Osteoblast (primary cell): ENCODE measurements at regions not wholly inside any gene's neighbourhood (a gene's known extent, or its start where the extent isn't known, plus 50 kb on each side); places are given as distances from the start of the nearest gene placed in this dataset.

Experiments used
- DNase-seq: peaks from one replicate; pipeline ENCODE4 v3.0.0; 2011; ENCODE audit warnings: low spot score, mixed read lengths; ENCODE audit not compliant: insufficient read length; ENCODE audit errors: missing footprints
- H2AFZ ChIP-seq: 2 replicates; pipeline ENCODE4 v1.6.0; 2011; ENCODE audit warnings: mild to moderate bottlenecking, low read length
- H3K27ac ChIP-seq: 2 replicates; pipeline ENCODE4 v1.5.1; 2011; ENCODE audit warnings: mild to moderate bottlenecking, low read depth, low read length, moderate library complexity
- H3K27me3 ChIP-seq: 2 replicates; pipeline ENCODE4 v1.6.0; 2012; ENCODE audit warnings: mild to moderate bottlenecking, control low read depth, inconsistent platforms, low read length, moderate library complexity; ENCODE audit not compliant: insufficient read depth
- H3K36me3 ChIP-seq: 2 replicates; pipeline ENCODE4 v1.5.1; 2011; ENCODE audit warnings: mild to moderate bottlenecking, low read length, control low read depth, moderate library complexity; ENCODE audit not compliant: insufficient read depth
- H3K4me1 ChIP-seq: 2 replicates; pipeline ENCODE4 v1.5.1; 2011; ENCODE audit warnings: mild to moderate bottlenecking, low read length, control low read depth, moderate library complexity; ENCODE audit not compliant: insufficient read depth
- H3K4me2 ChIP-seq: 2 replicates; pipeline ENCODE4 v1.6.0; 2011; ENCODE audit warnings: mild to moderate bottlenecking, low read length; ENCODE audit not compliant: insufficient read depth
- H3K4me3 ChIP-seq: fragments of 200-600 bp; sonication (generic); 3 replicates; pipeline ENCODE4 v1.5.1; 2012; ENCODE audit warnings: mild to moderate bottlenecking, low read length, inconsistent platforms; ENCODE audit not compliant: insufficient read depth
- H3K79me2 ChIP-seq: 2 replicates; pipeline ENCODE4 v1.6.0; 2012; ENCODE audit warnings: mild to moderate bottlenecking, low read length, control low read depth, inconsistent platforms; ENCODE audit not compliant: insufficient read depth
- H3K9me3 ChIP-seq: 2 replicates; pipeline ENCODE4 v1.5.1; 2011; ENCODE audit warnings: low read depth, low read length, control low read depth
- H4K20me1 ChIP-seq: 2 replicates; pipeline ENCODE4 v1.6.0; 2012; ENCODE audit warnings: mild to moderate bottlenecking, low read length, control low read depth; ENCODE audit not compliant: insufficient read depth
- CTCF ChIP-seq: IDR thresholded peaks from 2 replicates; pipeline ENCODE4 v1.5.1; 2011; ENCODE audit warnings: mild to moderate bottlenecking, low read depth, low read length, moderate library complexity; ENCODE audit errors: extremely low read depth

DNA sequence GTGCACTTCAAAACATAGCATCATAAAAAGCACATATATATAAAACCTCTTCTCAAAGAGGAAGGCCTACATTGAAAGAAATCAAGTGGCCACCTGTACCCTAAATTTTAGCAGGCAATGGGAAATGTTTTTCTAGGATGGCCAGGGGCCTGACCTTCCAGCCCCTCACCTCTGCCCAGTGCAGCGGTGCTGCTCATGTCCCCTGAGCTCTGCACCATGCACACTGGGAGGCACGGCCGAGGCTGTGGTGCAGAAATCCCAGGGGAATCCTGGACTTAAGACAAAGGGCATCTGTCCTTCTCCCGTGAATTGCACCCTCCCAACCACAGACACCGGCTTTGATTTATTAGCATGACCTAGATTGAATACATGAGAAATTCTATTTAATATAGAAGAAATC, 551.4 kb downstream of the GLRX3 start:
- Histone ChIP-seq H3K36me3 (no peaks in the 10 kb centered on the region), H3K79me2 (no peaks in the 10 kb centered on the region), H2AFZ (no peak overlapping the region), H3K27me3 (no peaks in the 10 kb centered on the region), H3K9me3 (no peaks in the 10 kb centered on the region), H3K4me3 (no peak overlapping the region), H3K27ac (no peak overlapping the region), H3K4me1 (no peaks in the 10 kb centered on the region), H3K4me2 (no peak overlapping the region), H4K20me1 (no peaks in the 10 kb centered on the region)
- TF ChIP-seq CTCF: no peak
- no peak for DNase-seq

DNA sequence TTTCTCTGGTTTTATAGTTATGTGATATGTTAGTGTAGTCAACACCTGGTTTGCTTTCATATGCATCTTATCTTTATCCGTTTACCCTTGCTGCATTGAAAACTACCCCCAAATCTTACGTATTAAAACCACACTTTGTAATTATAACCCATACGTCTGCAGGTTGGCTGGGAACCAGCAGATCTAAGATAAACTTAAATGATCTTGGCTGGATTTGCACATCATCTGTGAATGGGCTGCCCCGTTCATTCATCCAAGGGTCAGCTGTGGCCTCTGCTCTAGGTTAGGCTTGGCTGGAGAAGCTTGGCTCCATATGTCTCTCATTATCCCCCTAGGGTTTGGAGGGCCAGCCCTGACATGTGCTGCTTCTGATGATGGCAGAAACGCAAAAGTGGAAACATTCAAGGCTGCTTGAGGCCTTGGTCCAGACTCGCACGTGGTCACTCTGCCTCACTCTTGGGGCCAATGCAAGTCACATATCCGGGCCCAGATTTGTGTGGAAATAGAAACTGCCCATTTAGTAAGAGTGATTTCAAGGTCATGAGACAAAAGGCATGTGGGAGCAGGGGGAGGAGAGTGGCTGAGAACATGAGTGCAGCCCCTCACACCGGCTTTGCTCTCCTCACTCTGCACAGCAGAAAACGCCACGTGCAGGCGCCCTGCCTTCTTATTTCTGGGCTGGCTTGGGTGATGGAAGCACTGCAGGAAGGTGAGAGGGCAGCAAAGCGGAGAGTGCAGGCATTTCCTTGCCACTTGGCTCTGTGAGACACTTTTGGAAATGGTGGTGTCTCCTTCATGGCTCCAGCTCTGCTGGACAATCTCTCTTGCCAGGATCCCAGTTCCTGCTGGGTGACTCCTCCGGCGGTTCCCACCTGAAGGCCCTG, 553.8 kb downstream of the GLRX3 start:
- no peaks in the 10 kb centered on the region for H3K36me3 ChIP-seq
- H3K27me3 ChIP-seq: no peaks in the 10 kb centered on the region
- no peak for TF ChIP-seq CTCF
- no peak overlapping the region for H3K27ac ChIP-seq
- no peaks in the 10 kb centered on the region for H4K20me1 ChIP-seq
- no peaks in the 10 kb centered on the region for H3K9me3 ChIP-seq
- no peaks in the 10 kb centered on the region for H3K79me2 ChIP-seq
- no peak overlapping the region for H3K4me2 ChIP-seq
- H3K4me1 ChIP-seq: no peaks in the 10 kb centered on the region
- H3K4me3 ChIP-seq: no peak overlapping the region
- no peak overlapping the region for H2AFZ ChIP-seq
- DNase-seq: no peak

DNA sequence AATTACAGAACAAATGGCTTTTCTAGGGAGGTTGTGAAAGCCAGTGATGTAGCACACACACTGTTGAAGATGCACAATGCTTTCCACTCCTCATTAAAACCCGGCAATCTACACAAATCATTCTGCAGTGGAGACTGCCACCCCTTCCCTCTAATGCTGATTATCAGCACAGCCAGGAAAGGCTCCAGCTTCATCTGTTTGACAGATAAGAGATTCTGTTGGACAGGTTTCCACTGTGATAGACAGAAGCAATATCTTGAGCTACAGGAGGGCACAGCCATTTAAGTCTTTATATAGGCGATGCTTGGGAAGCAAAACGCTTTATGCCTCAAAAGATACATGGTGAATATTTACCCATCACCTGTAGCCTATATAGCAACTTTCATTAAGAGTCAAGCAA, 555.6 kb downstream of the GLRX3 start:
- Histone ChIP-seq H3K9me3 (no peaks in the 10 kb centered on the region), H3K79me2 (no peaks in the 10 kb centered on the region), H3K36me3 (no peaks in the 10 kb centered on the region), H3K4me2 (no peak overlapping the region), H4K20me1 (no peaks in the 10 kb centered on the region), H3K27ac (no peak overlapping the region), H2AFZ (no peak overlapping the region), H3K4me3 (no peak overlapping the region), H3K4me1 (no peaks in the 10 kb centered on the region), H3K27me3 (no peaks in the 10 kb centered on the region)
- DNase-seq: no peak
- no peak for TF ChIP-seq CTCF

- H4K20me1 ChIP-seq: no peaks in the 10 kb centered on the region
- H3K79me2 ChIP-seq: no peaks in the 10 kb centered on the region
- H2AFZ ChIP-seq: no peak overlapping the region
- H3K4me1 ChIP-seq: no peaks in the 10 kb centered on the region
- H3K27me3 ChIP-seq: no peaks in the 10 kb centered on the region
- H3K27ac ChIP-seq: no peak overlapping the region
- no peaks in the 10 kb centered on the region for H3K9me3 ChIP-seq
- TF ChIP-seq CTCF: no peak
- no peak for DNase-seq
- H3K36me3 ChIP-seq: no peaks in the 10 kb centered on the region
- no peak overlapping the region for H3K4me3 ChIP-seq
- H3K4me2 ChIP-seq: no peak overlapping the region
These were observed 560.7 kb downstream of the GLRX3 start for GRCh38 chr10:130696870-130697269.
